Neural progenitor cell (in vitro differentiated cells): ENCODE measurements at regions not wholly inside any gene's neighbourhood (a gene's known extent, or its start where the extent isn't known, plus 50 kb on each side); places are given as distances from the start of the nearest gene placed in this dataset.

Experiments
- EZH2 ChIP-seq: fragments of 200-600 bp; sonication (generic); IDR thresholded peaks from 2 replicates; pipeline ENCODE4 v1.6.1; 2017; ENCODE audit warnings: antibody characterized with exemption, mild to moderate bottlenecking, moderate library complexity
- EZH2phosphoT487 ChIP-seq: fragments of 200-600 bp; sonication (generic); IDR thresholded peaks from 2 replicates; pipeline ENCODE4 v1.6.1; 2017; ENCODE audit warnings: antibody characterized with exemption
- TF ChIP-seq, protein P1 (sequence below): fragments of 200-600 bp; sonication (generic); IDR thresholded peaks from 2 replicates; pipeline ENCODE4 v1.5.1; 2017; ENCODE audit warnings: antibody characterized with exemption, mild to moderate bottlenecking

DNA sequence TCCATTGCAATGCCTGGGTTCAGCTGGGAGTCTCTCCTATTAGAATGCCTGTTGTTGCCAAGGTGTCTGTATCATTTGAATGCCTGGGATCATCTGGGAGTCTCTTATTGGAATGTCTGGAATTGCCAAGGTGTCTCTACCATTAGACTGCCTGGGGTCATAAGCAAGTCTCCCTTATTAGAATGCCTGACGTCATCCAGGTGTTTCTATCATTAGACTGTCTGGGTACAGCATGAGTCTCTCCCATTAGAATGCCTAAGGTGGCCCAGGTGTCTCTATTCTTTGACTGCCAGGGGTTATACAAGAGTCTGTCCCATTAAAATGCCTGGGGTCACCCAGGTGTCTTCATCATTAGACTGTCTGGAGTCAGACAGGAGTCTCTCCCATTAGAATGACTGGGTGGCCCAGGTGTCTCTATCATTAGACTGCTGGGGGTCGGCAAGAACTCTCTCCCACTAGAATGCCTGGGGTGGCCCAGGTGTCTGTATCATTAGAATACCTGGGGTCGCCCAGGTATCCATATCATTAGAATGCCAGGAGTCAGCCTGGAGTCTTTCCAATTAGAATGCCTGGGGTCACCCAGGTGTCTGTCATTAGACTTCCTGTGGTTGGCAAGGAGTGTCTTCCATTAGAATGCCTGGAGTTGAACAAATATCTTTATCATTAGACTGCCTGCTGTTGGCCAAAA is 2274.0 kb downstream of the TP53TG3F start:
- TF ChIP-seq EZH2 (no peak), EZH2phosphoT487 (no peak)
- TF ChIP-seq, protein P1, sequence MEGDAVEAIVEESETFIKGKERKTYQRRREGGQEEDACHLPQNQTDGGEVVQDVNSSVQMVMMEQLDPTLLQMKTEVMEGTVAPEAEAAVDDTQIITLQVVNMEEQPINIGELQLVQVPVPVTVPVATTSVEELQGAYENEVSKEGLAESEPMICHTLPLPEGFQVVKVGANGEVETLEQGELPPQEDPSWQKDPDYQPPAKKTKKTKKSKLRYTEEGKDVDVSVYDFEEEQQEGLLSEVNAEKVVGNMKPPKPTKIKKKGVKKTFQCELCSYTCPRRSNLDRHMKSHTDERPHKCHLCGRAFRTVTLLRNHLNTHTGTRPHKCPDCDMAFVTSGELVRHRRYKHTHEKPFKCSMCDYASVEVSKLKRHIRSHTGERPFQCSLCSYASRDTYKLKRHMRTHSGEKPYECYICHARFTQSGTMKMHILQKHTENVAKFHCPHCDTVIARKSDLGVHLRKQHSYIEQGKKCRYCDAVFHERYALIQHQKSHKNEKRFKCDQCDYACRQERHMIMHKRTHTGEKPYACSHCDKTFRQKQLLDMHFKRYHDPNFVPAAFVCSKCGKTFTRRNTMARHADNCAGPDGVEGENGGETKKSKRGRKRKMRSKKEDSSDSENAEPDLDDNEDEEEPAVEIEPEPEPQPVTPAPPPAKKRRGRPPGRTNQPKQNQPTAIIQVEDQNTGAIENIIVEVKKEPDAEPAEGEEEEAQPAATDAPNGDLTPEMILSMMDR = no peak
